ENCODE measurements at regions not wholly inside any gene's neighbourhood (a gene's known extent, or its start where the extent isn't known, plus 50 kb on each side); places are given as distances from the start of the nearest gene placed in this dataset.

- no peak overlapping the region for H3K9ac ChIP-seq (ENCODE audit: insufficient read depth, low read length, poor library complexity, severe bottlenecking)
- no peak overlapping the region for H3K4me2 ChIP-seq (replicated peaks; ENCODE audit: extremely low read depth, low read length, poor library complexity, severe bottlenecking)
- Mint-ChIP-seq H3K4me1 (no peaks in the 10 kb centered on the region), H3K27ac (peak overlapping the region in 1 of 7 donors; percentile 55), H3K9me3 (peaks cover 0 to 4% (median 0%) of the 10 kb centered on the region in 7 donors), H3K36me3 (no peaks in the 10 kb centered on the region), H3K4me3 (no peak overlapping the region), H3K27me3 (ENCODE audit: low read depth in 3 of 3) (peaks cover 0 to 3% (median 0%) of the 10 kb centered on the region in 3 donors)
- H3K4me3 ChIP-seq (replicated peaks in 1 of 3; ENCODE audit: low read depth in 2 of 3, low read length in 3 of 3): no peak overlapping the region
- H3K27ac ChIP-seq (ENCODE audit: low read depth in 1 of 2, low read length in 2 of 2): no peak overlapping the region
- H4K20me1 ChIP-seq (ENCODE audit: insufficient read depth, low read length): no peaks in the 10 kb centered on the region
- intact Hi-C loops (cut with micrococcal nuclease): no loop called here
- H3K4me1 ChIP-seq (ENCODE audit: control insufficient read depth in 1 of 2, insufficient read depth in 2 of 2, low read length in 2 of 2): no peaks in the 10 kb centered on the region
- H3K36me3 ChIP-seq (replicated peaks in 1 of 2; ENCODE audit: control insufficient read depth in 1 of 2, insufficient read depth in 2 of 2, low read length in 2 of 2): no peaks in the 10 kb centered on the region
- DNase-seq: no peak
- no peak for TF ChIP-seq CTCF (IDR thresholded peaks at IDR 0.05)
- H3K9me3 ChIP-seq (replicated peaks in 1 of 2; ENCODE audit: control insufficient read depth in 1 of 2, insufficient read depth in 1 of 2, low read length in 2 of 2): no peaks in the 10 kb centered on the region
- H3K27me3 ChIP-seq (ENCODE audit: control insufficient read depth in 2 of 2, insufficient read depth in 2 of 2, low read length in 2 of 2): no peaks in the 10 kb centered on the region
- H2AFZ ChIP-seq (ENCODE audit: insufficient read depth, low read depth, low read length, poor library complexity, severe bottlenecking): no peak overlapping the region
- WGBS (ENCODE audit: insufficient coverage): no CpG with 5 or more reads among the region's 4 CpGs
- H3K79me2 ChIP-seq (ENCODE audit: insufficient read depth, low read length): no peaks in the 10 kb centered on the region
Observed at GRCh38 chr7:97635622-97636021, 96.3 kb upstream of the TAC1 start.

DNA sequence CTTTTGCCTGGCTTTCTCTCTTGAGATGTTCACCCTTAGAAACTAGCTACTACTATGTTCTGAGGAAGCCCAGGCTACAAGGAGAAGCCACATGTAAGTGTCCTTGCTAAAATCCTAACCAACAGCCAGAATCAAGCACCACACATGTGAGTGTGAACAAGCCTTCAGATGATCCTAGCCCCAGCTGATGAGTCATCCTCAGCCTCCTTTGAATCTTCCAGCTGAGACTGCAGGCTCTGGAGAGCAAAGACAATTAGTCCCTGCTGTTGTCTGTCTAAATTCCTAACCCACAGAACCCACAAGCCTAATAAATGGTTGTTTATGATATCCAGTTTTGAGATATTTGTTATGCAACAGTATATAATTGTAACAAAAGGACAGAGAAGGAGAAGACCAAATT lies 92.8 kb upstream of the TAC1 start:
- H3K27ac ChIP-seq (ENCODE audit: low read depth in 1 of 2, low read length in 2 of 2): no peak overlapping the region
- TF ChIP-seq CTCF (IDR thresholded peaks at IDR 0.05): no peak
- no peaks in the 10 kb centered on the region for H3K27me3 ChIP-seq (ENCODE audit: control insufficient read depth in 2 of 2, insufficient read depth in 2 of 2, low read length in 2 of 2)
- H2AFZ ChIP-seq (ENCODE audit: insufficient read depth, low read depth, low read length, poor library complexity, severe bottlenecking): no peak overlapping the region
- no peaks in the 10 kb centered on the region for H3K4me1 Mint-ChIP-seq
- no peak overlapping the region for H3K4me2 ChIP-seq (replicated peaks; ENCODE audit: extremely low read depth, low read length, poor library complexity, severe bottlenecking)
- H3K27me3 Mint-ChIP-seq (ENCODE audit: low read depth in 3 of 3): peaks cover 0 to 3% (median 0%) of the 10 kb centered on the region in 3 donors
- no peaks in the 10 kb centered on the region for H3K79me2 ChIP-seq (ENCODE audit: insufficient read depth, low read length)
- H3K9me3 ChIP-seq (replicated peaks in 1 of 2; ENCODE audit: control insufficient read depth in 1 of 2, insufficient read depth in 1 of 2, low read length in 2 of 2): no peaks in the 10 kb centered on the region
- peaks cover 0 to 7% (median under 1%) of the 10 kb centered on the region in 7 donors for H3K9me3 Mint-ChIP-seq
- H3K27ac Mint-ChIP-seq: peak overlapping the region in 1 of 7 donors; percentile 23
- H3K9ac ChIP-seq (ENCODE audit: insufficient read depth, low read length, poor library complexity, severe bottlenecking): no peak overlapping the region
- H3K36me3 Mint-ChIP-seq: no peaks in the 10 kb centered on the region
- H3K4me3 ChIP-seq (replicated peaks in 1 of 3; ENCODE audit: low read depth in 2 of 3, low read length in 3 of 3): no peak overlapping the region
- DNase-seq: no peak
- H3K4me1 ChIP-seq (ENCODE audit: control insufficient read depth in 1 of 2, insufficient read depth in 2 of 2, low read length in 2 of 2): no peaks in the 10 kb centered on the region
- no peaks in the 10 kb centered on the region for H4K20me1 ChIP-seq (ENCODE audit: insufficient read depth, low read length)
- intact Hi-C loops (cut with micrococcal nuclease): no loop called here
- H3K36me3 ChIP-seq (replicated peaks in 1 of 2; ENCODE audit: control insufficient read depth in 1 of 2, insufficient read depth in 2 of 2, low read length in 2 of 2): no peaks in the 10 kb centered on the region
- no peak overlapping the region for H3K4me3 Mint-ChIP-seq

Data from CD14-positive monocyte (primary cell).